ENCODE measurements at regions not wholly inside any gene's neighbourhood (a gene's known extent, or its start where the extent isn't known, plus 50 kb on each side); places are given as distances from the start of the nearest gene placed in this dataset.

- DNase-seq (ENCODE audit: low read depth): no peak
- no peak for TF ChIP-seq CTCF (conservative IDR thresholded peaks at IDR 0.05; ENCODE audit: control insufficient read depth, insufficient read depth, low read depth, low read length)
- H3K4me3 ChIP-seq (ENCODE audit: control insufficient read depth, low read depth, low read length): no peak overlapping the region
Measured at GRCh38 chr17:36722903-36723263, 121.5 kb downstream of the MRM1 start.

GRCh38 chr17:36723459-36724025, 122.2 kb downstream of the MRM1 start:
- TF ChIP-seq CTCF (conservative IDR thresholded peaks at IDR 0.05; ENCODE audit: control insufficient read depth, insufficient read depth, low read depth, low read length): no peak
- no peak overlapping the region for H3K4me3 ChIP-seq (ENCODE audit: control insufficient read depth, low read depth, low read length)
- DNase-seq (ENCODE audit: low read depth): no peak

GRCh38 chr17:36726199-36726598, 124.8 kb downstream of the MRM1 start:
- TF ChIP-seq CTCF (conservative IDR thresholded peaks at IDR 0.05; ENCODE audit: control insufficient read depth, insufficient read depth, low read depth, low read length): no peak
- DNase-seq (ENCODE audit: low read depth): no peak
- H3K4me3 ChIP-seq (ENCODE audit: control insufficient read depth, low read depth, low read length): no peak overlapping the region

- no peak for DNase-seq (ENCODE audit: low read depth)
- no peak overlapping the region for H3K4me3 ChIP-seq (ENCODE audit: control insufficient read depth, low read depth, low read length)
Measured at GRCh38 chr17:36727052-36727451, 125.7 kb downstream of the MRM1 start.

GRCh38 chr17:36727577-36727976, 126.2 kb downstream of the MRM1 start:
- no peak overlapping the region for H3K4me3 ChIP-seq (ENCODE audit: control insufficient read depth, low read depth, low read length)
- DNase-seq (ENCODE audit: low read depth): no peak
- no peak for TF ChIP-seq CTCF (conservative IDR thresholded peaks at IDR 0.05; ENCODE audit: control insufficient read depth, insufficient read depth, low read depth, low read length)

More at GRCh38 chr17:36727052-36727451, 125.7 kb downstream of the MRM1 start:
- no peak for TF ChIP-seq CTCF (conservative IDR thresholded peaks at IDR 0.05; ENCODE audit: control insufficient read depth, insufficient read depth, low read depth, low read length)

- no peak overlapping the region for H3K4me3 ChIP-seq (ENCODE audit: control insufficient read depth, low read depth, low read length)
- no peak for TF ChIP-seq CTCF (conservative IDR thresholded peaks at IDR 0.05; ENCODE audit: control insufficient read depth, insufficient read depth, low read depth, low read length)
- no peak for DNase-seq (ENCODE audit: low read depth)
Measured at GRCh38 chr17:36728030-36728991, 126.9 kb downstream of the MRM1 start.

All from fibroblast of mammary gland (primary cell).